IMR-90 (cell line): ENCODE measurements at regions not wholly inside any gene's neighbourhood (a gene's known extent, or its start where the extent isn't known, plus 50 kb on each side); places are given as distances from the start of the nearest gene placed in this dataset.

Source experiments
- ATAC-seq: fragments of 200-7000 bp; cut with Tn5 transposase; 2 replicates; pipeline ENCODE4 v1.9.1; 2020; ENCODE audit warnings: low read depth, mild to moderate bottlenecking, moderate library complexity
- BruUV-seq: library from RNA; stranded (reverse); fragments of 400-500 nt; replicated peaks from 2 replicates; lab custom pipeline; 2021; lab: Mats Ljungman, UMichigan
- CTCF ChIA-PET: fragments of 300-600 bp; formaldehyde crosslinking; extraction: SDS; loops from one replicate; lab custom pipeline; 2021; ENCODE audit warnings: antibody characterized with exemption; lab: Yijun Ruan, JAX
- POLR2A ChIA-PET: fragments of 300-600 bp; sonication (Branson Sonifier 250); formaldehyde crosslinking; loops from one replicate; lab custom pipeline; 2022; ENCODE audit warnings: antibody characterized with exemption; ENCODE audit not compliant: unreplicated experiment; lab: Charles Lee
- DNase-seq: peaks from one replicate; pipeline ENCODE4 v3.0.0; 2013
- H2AFZ ChIP-seq: replicated peaks from 2 replicates; pipeline ENCODE3; 2013; ENCODE audit warnings: low read length, mild to moderate bottlenecking; ENCODE audit not compliant: poor library complexity
- H2AK5ac ChIP-seq: 2 replicates; pipeline ENCODE4 v1.6.1; 2013; ENCODE audit warnings: low read depth, low read length, inconsistent platforms
- H2AK9ac ChIP-seq: replicated peaks from 2 replicates; pipeline ENCODE3; 2013; ENCODE audit warnings: mild to moderate bottlenecking, low read depth, low read length, moderate library complexity; ENCODE audit not compliant: poor library complexity
- H2BK120ac ChIP-seq: 2 replicates; pipeline ENCODE4 v1.6.1; 2013; ENCODE audit warnings: low read depth, low read length, inconsistent platforms
- H2BK15ac ChIP-seq: 3 replicates; pipeline ENCODE4 v1.6.1; 2013; ENCODE audit warnings: low read depth, low read length, inconsistent platforms
- H2BK20ac ChIP-seq: 2 replicates; pipeline ENCODE4 v1.6.1; 2013; ENCODE audit warnings: low read depth, mild to moderate bottlenecking, inconsistent platforms, low read length, moderate library complexity
- H2BK5ac ChIP-seq: 2 replicates; pipeline ENCODE4 v1.6.1; 2013; ENCODE audit warnings: mild to moderate bottlenecking, low read depth, low read length, inconsistent platforms; ENCODE audit not compliant: poor library complexity, severe bottlenecking
- H3K14ac ChIP-seq: replicated peaks from 2 replicates; pipeline ENCODE4 v1.6.1; 2013; ENCODE audit warnings: low read depth, low read length, inconsistent platforms
- H3K18ac ChIP-seq: 2 replicates; pipeline ENCODE4 v1.6.1; 2013; ENCODE audit warnings: low read depth, low read length, control low read depth
- H3K23ac ChIP-seq: 2 replicates; pipeline ENCODE4 v1.6.1; 2013; ENCODE audit warnings: low read depth, low read length, inconsistent platforms
- H3K27ac ChIP-seq: 2 replicates; pipeline ENCODE4 v1.5.1; 2013; ENCODE audit warnings: mild to moderate bottlenecking, control low read depth, low read length; ENCODE audit not compliant: insufficient read depth
- H3K27me3 ChIP-seq: 2 replicates; pipeline ENCODE4 v1.6.1; 2013; ENCODE audit warnings: low read length; ENCODE audit not compliant: control insufficient read depth, insufficient read depth
- H3K36me3 ChIP-seq: 2 replicates; pipeline ENCODE4 v1.6.1; 2013; ENCODE audit warnings: low read length, mixed read lengths; ENCODE audit not compliant: control insufficient read depth, insufficient read depth
- H3K4ac ChIP-seq: 2 replicates; pipeline ENCODE4 v1.6.1; 2013; ENCODE audit warnings: low read depth, low read length, inconsistent platforms
- H3K4me1 ChIP-seq: 2 replicates; pipeline ENCODE4 v1.6.1; 2013; ENCODE audit warnings: low read length, mixed read lengths; ENCODE audit not compliant: control insufficient read depth, insufficient read depth
- H3K4me2 ChIP-seq: 2 replicates; pipeline ENCODE4 v1.6.1; 2013; ENCODE audit warnings: low read depth, mild to moderate bottlenecking, control low read depth, low read length, moderate library complexity
- H3K4me3 ChIP-seq: 2 replicates; pipeline ENCODE4 v1.5.1; 2013; ENCODE audit warnings: low read depth, mild to moderate bottlenecking, control low read depth, low read length, moderate library complexity; ENCODE audit not compliant: insufficient read depth
- H3K56ac ChIP-seq: 2 replicates; pipeline ENCODE4 v1.6.1; 2013; ENCODE audit warnings: low read length, inconsistent platforms; ENCODE audit not compliant: insufficient read depth; ENCODE audit errors: extremely low read depth
- H3K79me1 ChIP-seq, 2 experiments: 2 replicates each; pipeline ENCODE4 v1.6.1; 2013; ENCODE audit warnings: low read length in 2 of 2, inconsistent platforms in 1 of 2, low read depth in 1 of 2
- H3K9ac ChIP-seq: 2 replicates; pipeline ENCODE4 v1.6.1; 2013; ENCODE audit warnings: low read depth, low read length, control low read depth
- H3K9me1 ChIP-seq: 2 replicates; pipeline ENCODE4 v1.6.1; 2013; ENCODE audit warnings: low read length, inconsistent platforms; ENCODE audit not compliant: insufficient read depth
- H3K9me3 ChIP-seq: 2 replicates; pipeline ENCODE4 v1.6.1; 2013; ENCODE audit warnings: low read length; ENCODE audit not compliant: control insufficient read depth, insufficient read depth
- H4K20me1 ChIP-seq: 2 replicates; pipeline ENCODE4 v1.6.1; 2013; ENCODE audit warnings: low read length, inconsistent platforms; ENCODE audit not compliant: insufficient read depth
- H4K5ac ChIP-seq: 2 replicates; pipeline ENCODE4 v1.6.1; 2013; ENCODE audit warnings: mild to moderate bottlenecking, low read depth, low read length, control low read depth
- H4K8ac ChIP-seq, 2 experiments: 2 replicates each; pipeline ENCODE4 v1.6.1; 2013; ENCODE audit warnings: low read depth in 2 of 2, low read length in 2 of 2, control low read depth in 1 of 2, inconsistent platforms in 1 of 2
- H4K91ac ChIP-seq: 2 replicates; pipeline ENCODE4 v1.6.1; 2013; ENCODE audit warnings: low read depth, low read length, inconsistent platforms; ENCODE audit not compliant: insufficient read depth
- BHLHE40 ChIP-seq: fragments of 150-350 bp; IDR thresholded peaks from 2 replicates; pipeline ENCODE4 v1.6.1; 2016; ENCODE audit warnings: mild to moderate bottlenecking, low read depth, low read length
- CEBPB ChIP-seq: IDR thresholded peaks from 2 replicates; pipeline ENCODE4 v1.6.1; 2012; ENCODE audit warnings: low read depth, low read length, improper control_type of control experiment
- CHD1 ChIP-seq: IDR thresholded peaks from 2 replicates; pipeline ENCODE4 v1.6.1; 2012; ENCODE audit warnings: low read depth, low read length, improper control_type of control experiment
- FOS ChIP-seq: fragments of 150-350 bp; IDR thresholded peaks from 2 replicates; pipeline ENCODE4 v1.6.1; 2016; ENCODE audit warnings: low read depth, low read length
- MAFK ChIP-seq: IDR thresholded peaks from 2 replicates; pipeline ENCODE4 v1.6.1; 2012; ENCODE audit warnings: low read depth, low read length, improper control_type of control experiment
- MAZ ChIP-seq: IDR thresholded peaks from 2 replicates; pipeline ENCODE4 v1.6.1; 2012; ENCODE audit warnings: low read depth, mild to moderate bottlenecking, low read length, improper control_type of control experiment, moderate library complexity, borderline replicate concordance
- MXI1 ChIP-seq: IDR thresholded peaks from 2 replicates; pipeline ENCODE4 v1.6.1; 2012; ENCODE audit warnings: low read depth, mild to moderate bottlenecking, low read length, moderate library complexity, borderline replicate concordance
- NFE2L2 ChIP-seq: fragments of 150-350 bp; IDR thresholded peaks from 2 replicates; pipeline ENCODE4 v1.6.1; 2016; ENCODE audit warnings: low read depth, mild to moderate bottlenecking, low read length
- POLR2A ChIP-seq: IDR thresholded peaks from 2 replicates; pipeline ENCODE4 v1.6.1; 2012; ENCODE audit warnings: mild to moderate bottlenecking, low read depth, low read length
- RAD21 ChIP-seq: IDR thresholded peaks from 2 replicates; pipeline ENCODE4 v1.6.1; 2012; ENCODE audit warnings: low read length, improper control_type of control experiment
- RCOR1 ChIP-seq: IDR thresholded peaks from 2 replicates; pipeline ENCODE4 v1.6.1; 2012; ENCODE audit warnings: mild to moderate bottlenecking, low read length, improper control_type of control experiment; ENCODE audit not compliant: insufficient replicate concordance
- RFX5 ChIP-seq: IDR thresholded peaks from 2 replicates; pipeline ENCODE4 v1.8.0; 2012; ENCODE audit warnings: low read depth, mild to moderate bottlenecking, low read length, moderate library complexity
- SMC3 ChIP-seq: fragments of 150-350 bp; IDR thresholded peaks from 2 replicates; pipeline ENCODE4 v1.6.1; 2016; ENCODE audit warnings: low read depth, mild to moderate bottlenecking, antibody characterized with exemption, low read length, moderate library complexity
- WGBS, 2 experiments: methylation state at CpG; one replicate each; pipeline versions ENCODE4 v1.1.5 to v1.1.7; 2013; ENCODE audit warnings: missing lambda C conversion rate in 2 of 2; ENCODE audit not compliant: insufficient read length in 1 of 2; ENCODE audit errors: extremely low coverage in 2 of 2; 5-methylcytosine and 5-hydroxymethylcytosine counted together
- dilution Hi-C: fragments of 300-500 bp; cut with HindIII; formaldehyde crosslinking; loops from one replicate; pipeline ENCODE4 v1.14.3; 2018; ENCODE audit warnings: low sequenced_read_pairs; ENCODE audit not compliant: unreplicated experiment
- in situ Hi-C: fragments of 300-500 bp; cut with MboI; formaldehyde crosslinking; loops from 3 replicates; pipeline ENCODE4 v1.14.3; 2019; ENCODE audit warnings: low sequenced_read_pairs, inconsistent platforms, mixed read lengths
- intact Hi-C: fragments of 100-400 bp; cut with micrococcal nuclease; formaldehyde crosslinking; loops from 2 replicates; pipeline ENCODE4 v1.10.0; 2022
- TF ChIP-seq, protein P1 (sequence below): conservative IDR thresholded peaks from 2 replicates; pipeline ENCODE4 v1.5.1; 2012; ENCODE audit warnings: mild to moderate bottlenecking, low read depth, low read length, improper control_type of control experiment
- TF ChIP-seq, protein P2 (sequence below): fragments of 150-350 bp; IDR thresholded peaks from 2 replicates; pipeline ENCODE4 v1.6.1; 2016; ENCODE audit warnings: low read depth, mild to moderate bottlenecking, low read length, moderate library complexity, borderline replicate concordance
- TF ChIP-seq, protein P3 (sequence below): fragments of 150-350 bp; IDR thresholded peaks from 2 replicates; pipeline ENCODE4 v1.6.1; 2017; ENCODE audit warnings: mild to moderate bottlenecking, antibody characterized with exemption, low read length, low read depth

DNA sequence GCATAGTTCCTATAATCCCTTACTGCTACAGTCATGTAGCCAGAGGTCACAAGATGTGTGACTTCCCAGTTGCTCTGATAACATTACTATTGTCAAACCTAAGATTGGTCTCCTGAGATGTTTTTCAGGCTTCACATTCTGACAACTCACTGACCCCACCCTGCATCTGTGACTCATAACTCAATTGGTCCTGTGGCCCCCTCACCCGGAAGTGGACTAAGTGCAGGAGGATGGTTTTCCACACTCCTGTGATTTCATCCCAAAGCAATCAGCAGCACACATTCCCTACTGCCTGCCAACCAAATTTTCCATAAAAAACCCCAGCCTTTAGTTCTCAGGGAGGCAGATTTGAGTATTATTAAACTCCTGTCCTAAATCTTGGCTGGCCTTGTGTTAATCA lies 564.9 kb upstream of the ZNF385D start:
- BruUV-seq = no TSS peak
- dilution Hi-C loops = no loop called here

More for the DNA sequence above, 564.9 kb upstream of the ZNF385D start:
- no peak overlapping the region for H3K56ac ChIP-seq
- no peaks in the 10 kb centered on the region for H3K36me3 ChIP-seq
- H3K27ac ChIP-seq = no peak overlapping the region
- H3K4me1 ChIP-seq = no peaks in the 10 kb centered on the region
- no peaks in the 10 kb centered on the region for H3K9me3 ChIP-seq
- in situ Hi-C loops = no loop called here
- H2BK20ac ChIP-seq = no peak overlapping the region
- H4K5ac ChIP-seq = no peak overlapping the region
- H2BK15ac ChIP-seq = no peak overlapping the region
- H2BK5ac ChIP-seq = no peak overlapping the region
- DNase-seq (no peak), ATAC-seq (no peak)
- no peak overlapping the region for H4K8ac ChIP-seq
- no peak overlapping the region for H2AK5ac ChIP-seq
- H2AFZ ChIP-seq = no peak overlapping the region
- no peaks in the 10 kb centered on the region for H3K27me3 ChIP-seq
- POLR2A ChIA-PET = no interaction called here
- no peak overlapping the region for H2AK9ac ChIP-seq
- H3K23ac ChIP-seq = no peak overlapping the region
- H3K9ac ChIP-seq = no peak overlapping the region
- CTCF ChIA-PET = no interaction called here
- no CpG with 5 or more reads among the region's 1 CpG for WGBS, 2 experiments
- H2BK120ac ChIP-seq = no peak overlapping the region
- no peak overlapping the region for H3K18ac ChIP-seq
- H4K20me1 ChIP-seq = no peaks in the 10 kb centered on the region
- H3K14ac ChIP-seq = no peak overlapping the region
- H3K4ac ChIP-seq = no peak overlapping the region
- intact Hi-C loops = no loop called here
- no peak overlapping the region for H3K4me3 ChIP-seq
- no peak overlapping the region for H4K91ac ChIP-seq
- TF ChIP-seq, protein P1, sequence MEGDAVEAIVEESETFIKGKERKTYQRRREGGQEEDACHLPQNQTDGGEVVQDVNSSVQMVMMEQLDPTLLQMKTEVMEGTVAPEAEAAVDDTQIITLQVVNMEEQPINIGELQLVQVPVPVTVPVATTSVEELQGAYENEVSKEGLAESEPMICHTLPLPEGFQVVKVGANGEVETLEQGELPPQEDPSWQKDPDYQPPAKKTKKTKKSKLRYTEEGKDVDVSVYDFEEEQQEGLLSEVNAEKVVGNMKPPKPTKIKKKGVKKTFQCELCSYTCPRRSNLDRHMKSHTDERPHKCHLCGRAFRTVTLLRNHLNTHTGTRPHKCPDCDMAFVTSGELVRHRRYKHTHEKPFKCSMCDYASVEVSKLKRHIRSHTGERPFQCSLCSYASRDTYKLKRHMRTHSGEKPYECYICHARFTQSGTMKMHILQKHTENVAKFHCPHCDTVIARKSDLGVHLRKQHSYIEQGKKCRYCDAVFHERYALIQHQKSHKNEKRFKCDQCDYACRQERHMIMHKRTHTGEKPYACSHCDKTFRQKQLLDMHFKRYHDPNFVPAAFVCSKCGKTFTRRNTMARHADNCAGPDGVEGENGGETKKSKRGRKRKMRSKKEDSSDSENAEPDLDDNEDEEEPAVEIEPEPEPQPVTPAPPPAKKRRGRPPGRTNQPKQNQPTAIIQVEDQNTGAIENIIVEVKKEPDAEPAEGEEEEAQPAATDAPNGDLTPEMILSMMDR = no peak
- TF ChIP-seq MAFK = no peak
- TF ChIP-seq SMC3 = no peak
- TF ChIP-seq RFX5 = no peak
- TF ChIP-seq, protein P2, sequence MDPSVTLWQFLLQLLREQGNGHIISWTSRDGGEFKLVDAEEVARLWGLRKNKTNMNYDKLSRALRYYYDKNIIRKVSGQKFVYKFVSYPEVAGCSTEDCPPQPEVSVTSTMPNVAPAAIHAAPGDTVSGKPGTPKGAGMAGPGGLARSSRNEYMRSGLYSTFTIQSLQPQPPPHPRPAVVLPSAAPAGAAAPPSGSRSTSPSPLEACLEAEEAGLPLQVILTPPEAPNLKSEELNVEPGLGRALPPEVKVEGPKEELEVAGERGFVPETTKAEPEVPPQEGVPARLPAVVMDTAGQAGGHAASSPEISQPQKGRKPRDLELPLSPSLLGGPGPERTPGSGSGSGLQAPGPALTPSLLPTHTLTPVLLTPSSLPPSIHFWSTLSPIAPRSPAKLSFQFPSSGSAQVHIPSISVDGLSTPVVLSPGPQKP = no peak
- TF ChIP-seq FOS = no peak
- TF ChIP-seq MXI1 = no peak
- TF ChIP-seq RCOR1 = no peak
- TF ChIP-seq CHD1 = no peak
- no peak for TF ChIP-seq BHLHE40
- no peak for TF ChIP-seq CEBPB
- TF ChIP-seq NFE2L2 = no peak
- TF ChIP-seq, protein P3, sequence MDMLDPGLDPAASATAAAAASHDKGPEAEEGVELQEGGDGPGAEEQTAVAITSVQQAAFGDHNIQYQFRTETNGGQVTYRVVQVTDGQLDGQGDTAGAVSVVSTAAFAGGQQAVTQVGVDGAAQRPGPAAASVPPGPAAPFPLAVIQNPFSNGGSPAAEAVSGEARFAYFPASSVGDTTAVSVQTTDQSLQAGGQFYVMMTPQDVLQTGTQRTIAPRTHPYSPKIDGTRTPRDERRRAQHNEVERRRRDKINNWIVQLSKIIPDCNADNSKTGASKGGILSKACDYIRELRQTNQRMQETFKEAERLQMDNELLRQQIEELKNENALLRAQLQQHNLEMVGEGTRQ = no peak
- no peak for TF ChIP-seq MAZ
- no peak for TF ChIP-seq RAD21
- TF ChIP-seq POLR2A = no peak
- no peak overlapping the region for H3K4me2 ChIP-seq
- H3K79me1 ChIP-seq = no peaks in the 10 kb centered on the region
- H3K9me1 ChIP-seq = no peaks in the 10 kb centered on the region
